ENCODE measurements at regions not wholly inside any gene's neighbourhood (a gene's known extent, or its start where the extent isn't known, plus 50 kb on each side); places are given as distances from the start of the nearest gene placed in this dataset.

DNA sequence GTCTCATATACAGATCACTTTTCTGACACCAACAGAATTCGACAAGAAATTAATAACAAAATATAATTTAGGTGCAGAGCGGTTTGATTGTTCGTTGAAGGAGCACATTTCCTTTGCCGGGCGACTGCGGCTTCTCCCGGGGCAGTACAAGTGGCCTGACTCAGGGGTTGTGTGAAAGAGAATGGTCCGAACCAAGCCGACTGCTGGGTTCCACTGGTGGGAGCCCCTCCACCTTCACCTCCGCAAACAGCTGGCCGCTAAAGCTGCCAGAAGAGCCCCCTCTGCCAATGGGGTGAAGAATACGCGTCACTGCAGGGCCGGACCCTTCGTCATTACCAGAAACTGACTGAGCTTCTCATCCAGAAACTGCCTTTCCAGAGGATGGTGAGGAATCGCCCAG lies 156.0 kb upstream of the IFNE start:
- DNase-seq (ENCODE audit: insufficient read length, low spot score), result no peak
- TF ChIP-seq, protein P1, sequence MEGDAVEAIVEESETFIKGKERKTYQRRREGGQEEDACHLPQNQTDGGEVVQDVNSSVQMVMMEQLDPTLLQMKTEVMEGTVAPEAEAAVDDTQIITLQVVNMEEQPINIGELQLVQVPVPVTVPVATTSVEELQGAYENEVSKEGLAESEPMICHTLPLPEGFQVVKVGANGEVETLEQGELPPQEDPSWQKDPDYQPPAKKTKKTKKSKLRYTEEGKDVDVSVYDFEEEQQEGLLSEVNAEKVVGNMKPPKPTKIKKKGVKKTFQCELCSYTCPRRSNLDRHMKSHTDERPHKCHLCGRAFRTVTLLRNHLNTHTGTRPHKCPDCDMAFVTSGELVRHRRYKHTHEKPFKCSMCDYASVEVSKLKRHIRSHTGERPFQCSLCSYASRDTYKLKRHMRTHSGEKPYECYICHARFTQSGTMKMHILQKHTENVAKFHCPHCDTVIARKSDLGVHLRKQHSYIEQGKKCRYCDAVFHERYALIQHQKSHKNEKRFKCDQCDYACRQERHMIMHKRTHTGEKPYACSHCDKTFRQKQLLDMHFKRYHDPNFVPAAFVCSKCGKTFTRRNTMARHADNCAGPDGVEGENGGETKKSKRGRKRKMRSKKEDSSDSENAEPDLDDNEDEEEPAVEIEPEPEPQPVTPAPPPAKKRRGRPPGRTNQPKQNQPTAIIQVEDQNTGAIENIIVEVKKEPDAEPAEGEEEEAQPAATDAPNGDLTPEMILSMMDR (IDR thresholded peaks at IDR 0.05; ENCODE audit: insufficient read depth, missing control alignments), result no peak
- FAIRE-seq, result no peak

DNA sequence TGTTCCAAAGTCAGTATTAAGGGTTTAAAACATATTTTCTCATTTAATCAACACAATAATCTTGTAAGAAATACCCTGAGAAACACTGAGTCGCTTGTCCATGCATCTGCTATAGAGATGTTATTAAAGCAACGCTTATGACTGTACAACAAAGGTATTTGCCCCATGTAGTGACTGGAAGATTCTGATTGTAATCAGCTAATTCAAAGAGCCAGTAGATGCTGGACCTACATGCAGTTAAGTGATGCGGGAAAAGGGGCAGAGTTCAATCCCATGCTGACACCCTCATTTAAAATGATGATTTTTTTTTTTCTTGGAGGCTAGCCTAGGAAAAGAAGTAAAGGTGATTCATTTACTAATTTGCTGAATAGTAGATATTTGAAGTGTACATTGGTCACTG lies 149.3 kb upstream of the MTAP start:
- TF ChIP-seq, protein P1 (IDR thresholded peaks at IDR 0.05; ENCODE audit: insufficient read depth, missing control alignments), result no peak
- FAIRE-seq (no peak), DNase-seq (ENCODE audit: insufficient read length, low spot score) (no peak)

DNA sequence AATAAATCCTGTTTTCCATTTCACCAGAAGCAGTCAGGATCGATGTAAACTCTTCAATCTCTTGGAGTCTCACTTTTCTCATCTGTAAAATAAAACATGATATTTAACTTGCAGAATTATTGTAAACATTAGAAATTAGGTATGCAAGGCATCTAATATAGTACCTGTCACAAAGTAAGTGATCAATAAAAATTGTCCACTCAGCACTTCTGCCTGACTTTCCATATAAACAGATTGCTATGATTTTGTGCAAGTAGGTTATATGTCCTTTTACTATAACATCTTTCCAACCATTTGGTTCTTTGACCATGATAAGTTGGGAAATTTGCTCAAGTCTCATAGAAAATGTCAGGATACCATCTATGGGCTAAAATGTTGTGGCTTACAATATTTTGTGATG lies 148.8 kb upstream of the MTAP start:
- FAIRE-seq (no peak), DNase-seq (ENCODE audit: insufficient read length, low spot score) (no peak)
- TF ChIP-seq, protein P1 (IDR thresholded peaks at IDR 0.05; ENCODE audit: insufficient read depth, missing control alignments), result no peak

DNA sequence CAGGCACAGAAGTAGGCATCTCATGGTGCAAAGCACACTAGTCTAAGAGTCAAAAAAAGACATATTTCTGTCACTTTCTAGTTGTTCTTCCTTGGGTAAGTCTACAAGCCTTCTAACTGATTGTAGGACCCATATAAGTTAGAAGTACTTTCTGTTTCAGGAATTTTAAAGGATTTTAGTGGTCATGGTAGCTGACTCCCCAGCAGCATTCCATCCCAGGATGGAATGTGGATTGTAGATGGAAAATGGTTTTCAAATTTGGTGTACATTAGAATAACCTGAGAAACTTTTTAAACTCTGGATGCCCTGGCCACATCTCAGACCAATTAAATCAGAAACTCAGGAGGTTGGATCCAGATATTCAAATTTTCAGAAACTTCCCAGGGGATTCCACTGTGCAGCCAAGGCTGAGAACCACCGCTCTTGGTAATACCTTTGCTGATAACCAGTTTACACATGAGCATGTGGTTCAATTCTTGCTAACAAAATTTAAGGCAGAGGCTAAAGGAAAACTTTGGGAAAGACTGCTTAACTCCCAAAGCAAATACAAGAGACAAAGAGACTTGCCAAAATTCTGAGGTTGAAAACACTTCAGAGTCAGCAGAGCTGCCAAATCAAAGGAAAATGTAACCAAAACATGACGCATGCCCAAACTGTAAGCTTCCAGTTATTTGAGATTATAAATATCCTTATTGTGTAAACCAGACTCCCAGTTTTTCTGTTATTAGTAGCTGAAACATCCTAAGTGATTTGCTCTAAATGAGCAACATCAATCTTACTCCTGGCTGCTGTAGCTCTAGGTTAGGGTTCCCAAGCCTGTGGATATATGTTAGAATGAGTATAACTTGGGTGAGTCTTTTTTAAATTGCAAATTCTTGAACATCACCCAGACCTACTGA lies 145.4 kb upstream of the MTAP start:
- DNase-seq (ENCODE audit: insufficient read length, low spot score), result no peak
- TF ChIP-seq, protein P1 (IDR thresholded peaks at IDR 0.05; ENCODE audit: insufficient read depth, missing control alignments), result no peak
- FAIRE-seq, result no peak

DNA sequence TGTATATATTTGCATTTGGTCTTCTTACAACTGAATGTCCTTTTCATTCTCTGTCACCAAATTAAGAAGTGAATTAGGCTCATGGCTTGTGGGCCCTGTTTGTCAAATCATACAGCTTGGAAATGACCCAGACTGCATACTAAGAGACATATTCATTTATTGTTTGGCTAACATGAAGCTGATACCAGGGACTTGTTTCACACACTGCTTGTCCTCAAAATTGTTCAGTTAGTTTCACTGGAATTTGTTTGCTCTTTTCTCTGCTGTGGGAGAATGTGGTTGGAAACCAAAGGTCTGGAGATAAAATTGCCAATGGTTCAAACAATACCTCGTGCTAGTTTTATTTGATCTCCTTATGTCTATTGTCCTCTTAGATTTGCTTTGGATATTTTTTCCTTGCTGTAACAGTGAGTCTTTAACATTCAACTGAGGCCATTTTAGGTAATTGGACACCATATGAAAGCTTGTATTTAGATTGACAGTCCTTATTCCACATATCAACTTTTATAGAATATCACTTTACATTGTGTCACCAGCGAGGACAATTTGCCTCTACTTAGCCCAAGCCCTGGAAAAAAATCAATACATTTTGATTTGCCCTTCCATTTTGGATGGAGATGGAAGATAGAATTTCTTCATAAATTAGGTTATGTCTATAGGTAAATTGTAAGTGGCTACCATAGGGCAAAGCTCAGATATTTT lies 144.3 kb upstream of the MTAP start:
- FAIRE-seq (no peak), DNase-seq (ENCODE audit: insufficient read length, low spot score) (no peak)
- TF ChIP-seq, protein P1 (IDR thresholded peaks at IDR 0.05; ENCODE audit: insufficient read depth, missing control alignments), result no peak

DNA sequence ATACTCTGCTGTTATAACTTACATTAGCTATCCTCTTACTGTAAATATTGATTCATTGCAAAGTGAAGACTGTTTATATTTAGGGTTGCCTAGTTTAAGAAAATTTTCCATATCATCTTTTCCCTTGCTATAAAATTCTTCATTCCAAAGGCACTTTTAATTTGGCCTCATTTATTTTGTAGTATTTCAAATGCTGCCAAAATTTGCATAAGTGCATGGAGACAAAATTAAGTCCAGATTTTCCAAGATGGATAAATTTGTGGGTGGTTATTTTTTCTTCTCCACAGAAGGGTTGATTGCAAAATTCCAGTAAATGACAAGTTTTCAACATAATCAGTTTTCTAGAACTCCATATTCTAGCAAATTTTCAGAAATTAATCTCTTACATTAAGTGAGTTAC lies 141.5 kb upstream of the MTAP start:
- DNase-seq (ENCODE audit: insufficient read length, low spot score) (no peak), FAIRE-seq (no peak)
- TF ChIP-seq, protein P1 (IDR thresholded peaks at IDR 0.05; ENCODE audit: insufficient read depth, missing control alignments), result no peak

DNA sequence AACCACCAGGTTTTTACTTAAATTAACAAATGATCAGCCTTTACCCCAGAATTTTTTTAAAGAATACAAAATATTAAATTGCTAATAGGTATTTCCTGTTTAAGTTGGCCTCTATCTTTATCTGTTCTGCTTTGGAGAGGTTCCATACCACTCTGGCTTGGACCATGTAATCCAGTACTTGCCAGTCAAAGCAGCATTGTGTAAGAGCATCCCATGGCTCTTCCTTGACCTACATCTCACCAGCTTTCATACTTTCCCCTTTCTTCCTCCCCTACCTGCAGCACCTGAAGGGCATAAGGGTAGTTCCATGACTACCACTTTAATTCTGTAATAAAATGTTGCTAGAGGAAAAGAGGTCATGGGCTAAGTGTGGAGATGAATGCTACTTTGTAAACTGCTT lies 140.8 kb upstream of the MTAP start:
- DNase-seq (ENCODE audit: insufficient read length, low spot score) (no peak), FAIRE-seq (no peak)
- TF ChIP-seq, protein P1 (IDR thresholded peaks at IDR 0.05; ENCODE audit: insufficient read depth, missing control alignments), result no peak

All from D721Med (cell line).